NOMO-1 treated with dmso at 0.1 percent for 144 hours (cell line): ENCODE measurements at regions not wholly inside any gene's neighbourhood (a gene's known extent, or its start where the extent isn't known, plus 50 kb on each side); places are given as distances from the start of the nearest gene placed in this dataset.
"Not testable (repeated sequence)": the region's sequence is repeated elsewhere in the genome, so short reads cannot be mapped to it uniquely, and the experiment has no call there.

Experiments used
- DNase-seq: peaks from one replicate; lab custom pipeline; 2025; ENCODE audit not compliant: unreplicated experiment; lab: John Stamatoyannopoulos, UW

- DNase-seq, result no peak
Measured at GRCh38 chr7:131649003-131649541, 92.6 kb upstream of the PODXL start.

GRCh38 chr7:131648491-131648890, 92.1 kb upstream of the PODXL start:
- no peak for DNase-seq

- no peak for DNase-seq
Measured at GRCh38 chr7:131646203-131646602, 89.8 kb upstream of the PODXL start.

GRCh38 chr7:131642429-131642828, 86.0 kb upstream of the PODXL start:
- DNase-seq, result no peak

- no peak for DNase-seq
Measured at GRCh38 chr7:131640686-131641085, 84.3 kb upstream of the PODXL start.

GRCh38 chr7:131638641-131639430, 82.4 kb upstream of the PODXL start:
- no peak for DNase-seq

- DNase-seq, result no peak
Measured at GRCh38 chr7:131637859-131638258, 81.4 kb upstream of the PODXL start.

GRCh38 chr7:131636092-131636491, 79.7 kb upstream of the PODXL start:
- DNase-seq, result no peak

GRCh38 chr7:131634197-131634596, 77.8 kb upstream of the PODXL start:
- DNase-seq, result not testable (repeated sequence)

- DNase-seq, result no peak
Measured at GRCh38 chr7:131633342-131633843, 77.0 kb upstream of the PODXL start.

GRCh38 chr7:131630427-131630826, 74.0 kb upstream of the PODXL start:
- DNase-seq, result no peak

GRCh38 chr7:131629217-131629882, 72.9 kb upstream of the PODXL start:
- DNase-seq, result no peak

GRCh38 chr7:131628634-131629033, 72.2 kb upstream of the PODXL start:
- no peak for DNase-seq

- DNase-seq, result no peak
Measured at GRCh38 chr7:131627735-131628190, 71.3 kb upstream of the PODXL start.

- no peak for DNase-seq
Measured at GRCh38 chr7:131626643-131627042, 70.2 kb upstream of the PODXL start.

- DNase-seq, result no peak
Measured at GRCh38 chr7:131625817-131626372, 69.5 kb upstream of the PODXL start.

- DNase-seq, result not testable (repeated sequence)
Measured at GRCh38 chr7:131625345-131625744, 68.9 kb upstream of the PODXL start.

GRCh38 chr7:131624536-131624935, 68.1 kb upstream of the PODXL start:
- DNase-seq, result no peak

GRCh38 chr7:131623154-131623553, 66.7 kb upstream of the PODXL start:
- DNase-seq, result no peak

- DNase-seq, result no peak
Measured at GRCh38 chr7:131621652-131622051, 65.2 kb upstream of the PODXL start.
